Esophagus squamous epithelium (tissue), 4 donors: ENCODE measurements at regions not wholly inside any gene's neighbourhood (a gene's known extent, or its start where the extent isn't known, plus 50 kb on each side); places are given as distances from the start of the nearest gene placed in this dataset.

ENCODE experiments used
- CTCF ChIP-seq, 6 experiments: fragments of 450-650 bp in 4 of 6; fragments of 200-600 bp in 2 of 6; sonication (generic) in 2 of 6; IDR thresholded peaks; one replicate each; pipeline ENCODE4 v1.5.1; 2016 to 2019; ENCODE audit warnings: antibody characterized with exemption in 6 of 6, mild to moderate bottlenecking in 4 of 6, moderate library complexity in 4 of 6
- POLR2A ChIP-seq, 4 donors: fragments of 450-650 bp; IDR thresholded peaks; one replicate each; pipeline ENCODE4 v1.6.1; 2017; ENCODE audit warnings: antibody characterized with exemption in 4 of 4, mild to moderate bottlenecking in 4 of 4, moderate library complexity in 3 of 4

GRCh38 chr12:130007771-130008170 is 103.9 kb upstream of the TMEM132D start:
- TF ChIP-seq CTCF (IDR thresholded peaks at IDR 0.05) (no peak), POLR2A (IDR thresholded peaks at IDR 0.05) (no peak)
